ENCODE measurements at regions not wholly inside any gene's neighbourhood (a gene's known extent, or its start where the extent isn't known, plus 50 kb on each side); places are given as distances from the start of the nearest gene placed in this dataset.

GRCh38 chr16:86865851-86866662 is 287.7 kb downstream of the FOXL1 start:
- no peak for DNase-seq (ENCODE audit: low read depth)

GRCh38 chr16:86866986-86867722 is 288.8 kb downstream of the FOXL1 start:
- DNase-seq (ENCODE audit: low read depth) = no peak

DNA sequence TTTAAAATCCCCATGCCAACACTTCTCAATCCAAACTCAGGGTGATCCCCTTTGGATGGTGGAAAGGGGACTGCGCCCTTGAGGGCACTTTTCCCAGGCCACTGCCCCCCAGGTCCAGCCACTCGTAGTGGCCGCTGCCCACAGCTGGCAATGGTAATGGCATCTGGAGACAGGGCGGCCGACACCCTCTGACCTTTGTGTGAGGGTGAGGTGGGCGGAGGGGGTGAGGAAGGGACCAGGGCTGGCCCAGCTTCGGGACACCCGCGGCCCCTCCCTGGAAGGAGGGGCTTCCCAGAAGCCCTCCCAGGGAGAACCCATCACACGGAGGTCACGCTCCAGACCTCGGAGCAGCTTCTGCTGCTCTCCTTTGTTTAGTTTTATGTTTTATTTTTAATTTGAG is 289.7 kb downstream of the FOXL1 start:
- DNase-seq (ENCODE audit: low read depth) = no peak

GRCh38 chr16:86868786-86869185 is 290.4 kb downstream of the FOXL1 start:
- no peak for DNase-seq (ENCODE audit: low read depth)

GRCh38 chr16:86869288-86870022 is 291.1 kb downstream of the FOXL1 start:
- no peak for DNase-seq (ENCODE audit: low read depth)

- DNase-seq (ENCODE audit: low read depth) = no peak
These were observed 292.0 kb downstream of the FOXL1 start for GRCh38 chr16:86870380-86870779.

DNA sequence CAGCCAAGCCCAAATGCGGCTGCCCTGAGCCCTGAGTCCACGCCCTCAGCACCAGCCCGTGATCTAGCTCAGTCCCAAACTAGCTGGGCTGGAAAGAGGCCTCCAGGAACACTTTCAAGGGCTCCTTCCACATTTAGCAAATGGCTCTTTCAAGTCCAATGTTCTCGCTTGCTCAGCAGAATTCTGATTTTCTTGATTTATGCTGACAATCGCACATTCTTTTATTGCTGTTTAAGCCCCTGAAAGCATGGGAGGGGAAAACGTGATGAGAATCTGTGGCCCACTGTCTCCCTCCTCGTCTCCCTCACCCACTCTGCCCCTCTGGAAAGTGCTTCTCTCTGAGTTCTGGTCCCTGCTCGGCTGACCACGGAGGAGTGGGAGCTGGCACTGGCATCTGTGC is 293.8 kb downstream of the FOXL1 start:
- DNase-seq (ENCODE audit: low read depth) = no peak

DNA sequence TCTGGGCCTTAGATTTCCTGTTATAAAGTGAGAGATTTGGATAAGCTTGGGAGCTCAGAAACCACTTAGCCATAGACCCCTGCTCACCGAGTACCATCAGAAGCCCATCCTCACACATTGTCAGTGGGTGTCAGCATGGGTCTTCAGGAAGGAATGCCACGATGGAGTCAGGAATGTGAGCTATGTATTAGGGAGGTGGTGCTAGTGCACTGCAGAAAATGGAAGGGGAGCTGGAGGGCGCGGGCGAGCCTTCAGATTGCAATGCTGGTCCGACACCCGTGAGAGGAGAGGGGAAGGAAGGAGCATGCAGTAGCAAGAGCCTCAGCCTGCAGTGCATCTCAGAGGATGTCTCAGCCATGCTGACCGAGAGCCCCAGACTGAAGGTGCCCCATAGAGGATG is 294.5 kb downstream of the FOXL1 start:
- DNase-seq (ENCODE audit: low read depth) = no peak

DNA sequence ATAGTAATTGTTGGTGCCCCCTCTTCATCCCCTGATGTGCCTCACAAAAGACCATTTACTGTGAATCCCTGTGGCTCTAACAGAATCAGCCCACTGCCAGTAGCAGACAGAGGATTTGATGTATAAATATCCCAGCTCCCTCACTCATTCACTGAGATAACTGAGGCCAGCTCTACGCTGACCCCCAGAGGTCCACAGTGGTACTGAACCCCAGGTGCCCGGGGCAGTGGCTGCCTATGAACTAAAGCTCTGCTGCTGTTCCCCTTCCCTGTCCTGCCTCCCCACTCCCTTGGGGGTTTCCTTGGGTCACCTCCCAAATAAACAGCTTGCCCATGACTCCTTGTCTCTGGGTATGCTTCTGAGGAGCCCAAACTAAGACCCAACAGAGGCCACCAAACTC is 295.8 kb downstream of the FOXL1 start:
- DNase-seq (ENCODE audit: low read depth) = no peak

- DNase-seq (ENCODE audit: low read depth) = no peak
These were observed 298.1 kb downstream of the FOXL1 start for GRCh38 chr16:86876499-86876898.

DNA sequence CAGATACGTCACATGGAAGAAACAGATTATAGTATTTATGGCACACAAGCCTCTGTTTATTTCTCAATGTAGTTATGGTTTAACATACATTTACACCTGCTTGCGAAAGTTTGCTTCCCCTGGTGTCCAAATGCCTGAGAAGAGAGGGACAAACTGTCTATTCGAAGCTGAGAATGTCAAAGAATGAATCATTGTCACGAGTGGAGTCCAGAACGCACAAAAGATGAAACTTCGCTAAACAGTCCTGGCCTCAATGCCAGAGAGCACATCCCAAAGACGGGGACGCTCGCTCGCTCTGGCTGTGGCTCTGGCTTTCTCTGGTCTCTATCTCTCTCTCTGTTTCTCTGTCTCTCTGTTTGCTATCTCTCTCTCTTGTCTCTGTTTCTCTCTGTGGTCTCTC is 298.8 kb downstream of the FOXL1 start:
- DNase-seq (ENCODE audit: low read depth) = no peak

GRCh38 chr16:86877835-86878234 is 299.5 kb downstream of the FOXL1 start:
- DNase-seq (ENCODE audit: low read depth) = no peak

DNA sequence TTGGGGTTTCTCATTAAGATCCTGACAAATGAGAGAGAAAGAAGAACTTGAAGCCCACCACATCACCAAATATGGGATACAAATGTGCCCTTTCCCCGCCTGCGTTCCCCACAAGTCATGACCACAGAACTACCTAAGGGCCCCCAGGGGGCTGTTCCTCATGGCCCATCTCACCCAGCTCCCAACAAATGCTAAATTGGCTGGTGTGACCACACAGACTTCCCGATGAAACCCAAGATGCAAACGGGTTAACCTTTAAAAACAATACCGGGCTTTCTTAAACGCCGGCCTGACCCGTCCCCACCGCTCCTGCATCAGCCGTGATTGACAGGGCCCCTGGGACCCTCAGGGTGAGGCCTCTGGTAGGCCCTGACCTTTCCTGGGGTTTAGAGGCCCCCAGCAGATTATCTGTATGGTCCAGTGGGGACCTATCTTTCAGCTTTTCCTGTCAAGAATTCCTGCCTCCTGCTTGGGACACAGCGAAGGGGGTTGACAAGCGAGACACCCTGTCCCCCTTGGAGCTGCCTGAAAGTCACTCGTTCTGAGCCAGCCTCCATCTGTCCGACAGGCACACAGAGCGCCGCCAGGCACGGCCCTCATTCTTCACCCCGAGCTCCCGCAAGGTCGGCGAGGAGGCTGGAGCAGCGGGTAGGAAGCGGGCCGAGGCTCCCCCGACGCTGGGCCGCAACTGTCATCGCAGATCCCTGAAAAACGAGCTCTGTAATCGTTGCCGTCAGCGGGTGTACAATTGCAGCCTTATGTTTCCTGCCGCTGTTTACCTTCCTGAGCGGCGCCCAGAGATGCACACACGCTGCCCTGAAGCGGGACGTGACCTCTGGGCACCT is 300.1 kb downstream of the FOXL1 start:
- no peak for DNase-seq (ENCODE audit: low read depth)

GRCh38 chr16:86879268-86879667 is 300.9 kb downstream of the FOXL1 start:
- DNase-seq (ENCODE audit: low read depth) = no peak

- no peak for DNase-seq (ENCODE audit: low read depth)
These were observed 302.2 kb downstream of the FOXL1 start for GRCh38 chr16:86880316-86881117.

GRCh38 chr16:86881118-86881510 is 302.8 kb downstream of the FOXL1 start:
- no peak for DNase-seq (ENCODE audit: low read depth)

- no peak for DNase-seq (ENCODE audit: low read depth)
These were observed 303.5 kb downstream of the FOXL1 start for GRCh38 chr16:86881861-86882273.

- DNase-seq (ENCODE audit: low read depth) = no peak
These were observed 304.4 kb downstream of the FOXL1 start for GRCh38 chr16:86882586-86883280.

GRCh38 chr16:86883583-86884389 is 305.4 kb downstream of the FOXL1 start:
- DNase-seq (ENCODE audit: low read depth) = no peak

DNA sequence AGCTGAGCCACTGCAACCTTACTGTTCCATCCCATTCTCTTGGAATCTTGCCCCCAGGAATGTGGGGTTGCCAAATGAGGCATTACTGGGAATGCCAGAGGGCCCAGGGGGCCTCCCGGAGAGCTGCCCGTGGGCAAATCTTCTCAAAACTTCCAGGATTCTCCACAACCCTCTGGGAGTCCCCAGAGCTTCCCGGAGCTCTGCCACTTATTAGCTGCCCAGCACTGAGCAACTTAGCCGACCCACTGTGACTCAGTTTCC is 306.0 kb downstream of the FOXL1 start:
- no peak for DNase-seq (ENCODE audit: low read depth)
